ENCODE measurements at regions not wholly inside any gene's neighbourhood (a gene's known extent, or its start where the extent isn't known, plus 50 kb on each side); places are given as distances from the start of the nearest gene placed in this dataset.

- no peak for DNase-seq (ENCODE audit: low spot score)
These were observed 159.1 kb upstream of the PPP2R2B start for GRCh38 chr5:147037515-147038205.

GRCh38 chr5:147040856-147041255 lies 162.3 kb upstream of the PPP2R2B start:
- DNase-seq (ENCODE audit: low spot score), result no peak

GRCh38 chr5:147044572-147045273 lies 166.2 kb upstream of the PPP2R2B start:
- DNase-seq (ENCODE audit: low spot score), result no peak

- DNase-seq (ENCODE audit: low spot score), result no peak
These were observed 166.7 kb upstream of the PPP2R2B start for GRCh38 chr5:147045290-147045689.

- DNase-seq (ENCODE audit: low spot score), result no peak
These were observed 167.7 kb upstream of the PPP2R2B start for GRCh38 chr5:147046281-147046680.

GRCh38 chr5:147046894-147047293 lies 168.3 kb upstream of the PPP2R2B start:
- no peak for DNase-seq (ENCODE audit: low spot score)

- no peak for DNase-seq (ENCODE audit: low spot score)
These were observed 171.2 kb upstream of the PPP2R2B start for GRCh38 chr5:147049764-147050163.

GRCh38 chr5:147050172-147050571 lies 171.6 kb upstream of the PPP2R2B start:
- no peak for DNase-seq (ENCODE audit: low spot score)

- DNase-seq (ENCODE audit: low spot score), result no peak
These were observed 172.6 kb upstream of the PPP2R2B start for GRCh38 chr5:147051193-147051592.

- no peak for DNase-seq (ENCODE audit: low spot score)
These were observed 174.0 kb upstream of the PPP2R2B start for GRCh38 chr5:147052519-147052918.

GRCh38 chr5:147055089-147055826 lies 176.7 kb upstream of the PPP2R2B start:
- DNase-seq (ENCODE audit: low spot score), result no peak

GRCh38 chr5:147055850-147056566 lies 177.5 kb upstream of the PPP2R2B start:
- DNase-seq (ENCODE audit: low spot score), result no peak

GRCh38 chr5:147057051-147057450 lies 177.8 kb upstream of the STK32A start:
- DNase-seq (ENCODE audit: low spot score), result no peak

- no peak for DNase-seq (ENCODE audit: low spot score)
These were observed 173.4 kb upstream of the STK32A start for GRCh38 chr5:147061431-147061830.

- DNase-seq (ENCODE audit: low spot score), result no peak
These were observed 172.4 kb upstream of the STK32A start for GRCh38 chr5:147062427-147062826.

GRCh38 chr5:147063943-147064342 lies 170.9 kb upstream of the STK32A start:
- DNase-seq (ENCODE audit: low spot score), result no peak

- DNase-seq (ENCODE audit: low spot score), result no peak
These were observed 169.8 kb upstream of the STK32A start for GRCh38 chr5:147065071-147065470.

GRCh38 chr5:147068998-147069397 lies 165.8 kb upstream of the STK32A start:
- no peak for DNase-seq (ENCODE audit: low spot score)

GRCh38 chr5:147072622-147073021 lies 162.2 kb upstream of the STK32A start:
- DNase-seq (ENCODE audit: low spot score), result no peak

- no peak for DNase-seq (ENCODE audit: low spot score)
These were observed 161.7 kb upstream of the STK32A start for GRCh38 chr5:147073098-147073497.

GRCh38 chr5:147075187-147075586 lies 159.6 kb upstream of the STK32A start:
- DNase-seq (ENCODE audit: low spot score), result no peak

- no peak for DNase-seq (ENCODE audit: low spot score)
These were observed 154.4 kb upstream of the STK32A start for GRCh38 chr5:147080391-147080790.
